Endothelial cell of umbilical vein (primary cell): ENCODE measurements at regions not wholly inside any gene's neighbourhood (a gene's known extent, or its start where the extent isn't known, plus 50 kb on each side); places are given as distances from the start of the nearest gene placed in this dataset.

Source experiments
- BruUV-seq: library from RNA; stranded (reverse); fragments of 400-500 nt; replicated peaks from 2 replicates; lab custom pipeline; 2021; lab: Mats Ljungman, UMichigan
- CTCF ChIA-PET: fragments of 300-600, 350-600 bp; sonication (Branson Sonifier 250); formaldehyde crosslinking; loops from one replicate; lab custom pipeline; 2021; ENCODE audit warnings: antibody characterized with exemption, inconsistent platforms; lab: Charles Lee
- POLR2A ChIA-PET: fragments of 300-600, 350-600 bp; sonication (Branson Sonifier 250); formaldehyde crosslinking; loops from one replicate; lab custom pipeline; 2021; ENCODE audit warnings: antibody characterized with exemption, inconsistent platforms; lab: Charles Lee
- DNase-seq: peaks from one replicate; pipeline ENCODE4 v3.0.0-alpha.2; 2011; ENCODE audit warnings: low read depth, low spot score
- FAIRE-seq: peaks from 2 replicates; lab custom pipeline; 2011; peaks lifted over from hg19 to GRCh38; lab: Jason Lieb, UNC
- H2AFZ ChIP-seq: 2 replicates; pipeline ENCODE4 v1.6.0; 2012; ENCODE audit warnings: low read depth, low read length, control low read depth, inconsistent platforms
- H3K27ac ChIP-seq: 2 replicates; pipeline ENCODE4 v1.5.1; 2011; ENCODE audit warnings: low read depth, mild to moderate bottlenecking, control low read depth, low read length, moderate library complexity; ENCODE audit not compliant: insufficient read depth
- H3K27me3 ChIP-seq, 2 experiments: 2 replicates each; pipeline versions ENCODE4 v1.6.0 to v1.6.1; 2011; ENCODE audit warnings: low read length in 2 of 2, mixed read lengths in 1 of 2; ENCODE audit not compliant: control insufficient read depth in 2 of 2, insufficient read depth in 2 of 2
- H3K36me3 ChIP-seq, 2 experiments: 2 replicates in 1 of 2; 3 replicates in 1 of 2; pipeline ENCODE4 v1.5.1; 2011; ENCODE audit warnings: low read length in 2 of 2, mild to moderate bottlenecking in 1 of 2, moderate library complexity in 1 of 2; ENCODE audit not compliant: control insufficient read depth in 2 of 2, insufficient read depth in 2 of 2; ENCODE audit errors: extremely low read depth in 1 of 2
- H3K4me1 ChIP-seq: 3 replicates; pipeline ENCODE4 v1.5.1; 2011; ENCODE audit warnings: mild to moderate bottlenecking, low read length; ENCODE audit not compliant: control insufficient read depth, insufficient read depth; ENCODE audit errors: extremely low read depth
- H3K4me2 ChIP-seq: 2 replicates; pipeline ENCODE4 v1.6.1; 2011; ENCODE audit warnings: low read length, control low read depth, mixed read lengths; ENCODE audit not compliant: insufficient read depth
- H3K4me3 ChIP-seq, 3 experiments: fragments of 200-600 bp in 1 of 3; sonication (generic), shearing (Covaris generic) in 1 of 3; replicated peaks in 1 of 3; 2 replicates each; pipeline ENCODE4 v1.5.1; 2011 to 2016; ENCODE audit warnings: control low read depth in 3 of 3, low read length in 3 of 3, mild to moderate bottlenecking in 2 of 3, inconsistent platforms in 1 of 3, low read depth in 1 of 3, moderate library complexity in 1 of 3; ENCODE audit not compliant: insufficient read depth in 1 of 3
- H3K79me2 ChIP-seq: 2 replicates; pipeline ENCODE4 v1.6.0; 2012; ENCODE audit warnings: low read length, inconsistent platforms; ENCODE audit not compliant: control insufficient read depth, insufficient read depth
- H3K9ac ChIP-seq: replicated peaks from 2 replicates; pipeline ENCODE3; 2011; ENCODE audit warnings: low read length, control low read depth; ENCODE audit not compliant: insufficient read depth; ENCODE audit errors: extremely low read depth
- H3K9me1 ChIP-seq: replicated peaks from 3 replicates; pipeline ENCODE4 v1.6.0; 2011; ENCODE audit warnings: mild to moderate bottlenecking, low read length; ENCODE audit not compliant: control insufficient read depth, insufficient read depth; ENCODE audit errors: extremely low read depth
- H3K9me3 ChIP-seq: replicated peaks from 2 replicates; pipeline ENCODE4 v1.5.1; 2012; ENCODE audit warnings: low read length, inconsistent platforms; ENCODE audit not compliant: control insufficient read depth, insufficient read depth
- H4K20me1 ChIP-seq: replicated peaks from 2 replicates; pipeline ENCODE3; 2011; ENCODE audit warnings: mild to moderate bottlenecking, low read length; ENCODE audit not compliant: control insufficient read depth, insufficient read depth; ENCODE audit errors: extremely low read depth
- EZH2 ChIP-seq: IDR thresholded peaks from 2 replicates; pipeline ENCODE4 v1.6.1; 2012; ENCODE audit warnings: borderline replicate concordance, low read depth, mild to moderate bottlenecking, moderate library complexity, low read length, inconsistent platforms; ENCODE audit not compliant: severe bottlenecking
- FOS ChIP-seq: IDR thresholded peaks from 2 replicates; pipeline ENCODE4 v1.6.1; 2011; ENCODE audit warnings: mild to moderate bottlenecking, low read length, moderate library complexity, borderline replicate concordance; ENCODE audit not compliant: insufficient read depth
- GATA2 ChIP-seq: IDR thresholded peaks from 2 replicates; pipeline ENCODE4 v1.7.0; 2011; ENCODE audit warnings: low read depth, mild to moderate bottlenecking, moderate library complexity, mixed read lengths, low read length; ENCODE audit not compliant: insufficient read length, insufficient read depth
- JUN ChIP-seq: IDR thresholded peaks from 2 replicates; pipeline ENCODE4 v1.6.1; 2011; ENCODE audit warnings: borderline replicate concordance, low read depth; ENCODE audit not compliant: insufficient read length, insufficient read depth
- MYC ChIP-seq: IDR thresholded peaks from one replicate; pipeline ENCODE4 v1.6.1; 2011; ENCODE audit warnings: mild to moderate bottlenecking, low read depth, low read length
- POLR2A ChIP-seq: IDR thresholded peaks from 2 replicates; pipeline ENCODE4 v1.6.1; 2012; ENCODE audit warnings: low read depth, mild to moderate bottlenecking, control low read depth, low read length
- POLR2AphosphoS5 ChIP-seq: IDR thresholded peaks from 2 replicates; pipeline ENCODE4 v1.6.1; 2012; ENCODE audit warnings: low read depth, mild to moderate bottlenecking, control low read depth, low read length, moderate library complexity; ENCODE audit not compliant: insufficient read depth
- dilution Hi-C: fragments of 300-500 bp; cut with MboI; formaldehyde crosslinking; loops from one replicate; pipeline ENCODE4 v1.15.0; 2019; ENCODE audit warnings: low sequenced_read_pairs; ENCODE audit not compliant: extremely low pct_ligation_motif_present
- intact Hi-C: fragments of 100-400 bp; cut with micrococcal nuclease; formaldehyde crosslinking; loops from one replicate; pipeline ENCODE4 v1.10.0; 2022
- TF ChIP-seq, protein P1 (sequence below), 2 donors: IDR thresholded peaks; 1 replicate in 1 of 2; 2 replicates in 1 of 2; pipeline ENCODE4 v1.5.1; 2011; ENCODE audit warnings: low read length in 2 of 2, mild to moderate bottlenecking in 2 of 2, moderate library complexity in 2 of 2, control low read depth in 1 of 2, inconsistent platforms in 1 of 2, low read depth in 1 of 2; ENCODE audit not compliant: insufficient read depth in 1 of 2; ENCODE audit errors: extremely low read depth in 1 of 2
- TF ChIP-seq, protein P2 (sequence below): IDR thresholded peaks from 2 replicates; pipeline ENCODE4 v1.6.1; 2011; ENCODE audit not compliant: insufficient read depth, insufficient read length

DNA sequence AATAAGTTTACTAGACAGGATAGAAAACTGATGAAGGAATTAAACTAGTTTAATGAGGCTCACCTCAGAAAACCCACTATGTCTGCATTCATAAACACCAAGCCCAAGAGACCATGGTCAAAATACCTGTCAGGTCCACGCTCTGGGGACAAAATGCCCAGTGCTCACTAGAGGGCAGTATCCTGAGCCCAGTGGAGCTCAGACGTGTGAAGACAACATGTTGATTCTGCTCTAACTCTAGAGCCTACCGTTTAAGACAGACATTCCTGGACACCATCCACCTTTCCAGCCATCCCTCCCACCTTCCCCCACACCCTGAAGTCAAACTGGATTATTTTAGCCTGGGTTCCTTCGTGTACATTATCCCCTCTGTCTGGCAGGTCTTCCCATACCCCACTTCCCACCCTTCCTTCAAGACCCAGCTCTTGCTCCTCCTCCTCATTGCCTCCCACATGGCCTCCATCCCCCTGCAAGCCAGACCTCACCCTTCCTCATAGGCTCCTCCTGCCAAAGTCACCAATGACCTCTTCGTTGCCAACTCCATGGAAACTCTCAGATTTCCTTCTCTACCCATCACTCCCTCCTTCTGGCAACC is 142.3 kb upstream of the FSTL4 start:
- Histone ChIP-seq H4K20me1 (no peaks in the 10 kb centered on the region), H3K27me3 (peaks cover 0 to 5% of the 10 kb centered on the region in 2 experiments), H3K9me3 (no peaks in the 10 kb centered on the region), H2AFZ (no peak overlapping the region), H3K4me3 (no peak overlapping the region), H3K9ac (no peak overlapping the region), H3K79me2 (no peaks in the 10 kb centered on the region), H3K4me1 (peaks cover 9% of the 10 kb centered on the region), H3K27ac (no peak overlapping the region), H3K4me2 (no peak overlapping the region), H3K9me1 (no peaks in the 10 kb centered on the region), H3K36me3 (no peaks in the 10 kb centered on the region)
- TF ChIP-seq GATA2, result no peak
- TF ChIP-seq, protein P1, sequence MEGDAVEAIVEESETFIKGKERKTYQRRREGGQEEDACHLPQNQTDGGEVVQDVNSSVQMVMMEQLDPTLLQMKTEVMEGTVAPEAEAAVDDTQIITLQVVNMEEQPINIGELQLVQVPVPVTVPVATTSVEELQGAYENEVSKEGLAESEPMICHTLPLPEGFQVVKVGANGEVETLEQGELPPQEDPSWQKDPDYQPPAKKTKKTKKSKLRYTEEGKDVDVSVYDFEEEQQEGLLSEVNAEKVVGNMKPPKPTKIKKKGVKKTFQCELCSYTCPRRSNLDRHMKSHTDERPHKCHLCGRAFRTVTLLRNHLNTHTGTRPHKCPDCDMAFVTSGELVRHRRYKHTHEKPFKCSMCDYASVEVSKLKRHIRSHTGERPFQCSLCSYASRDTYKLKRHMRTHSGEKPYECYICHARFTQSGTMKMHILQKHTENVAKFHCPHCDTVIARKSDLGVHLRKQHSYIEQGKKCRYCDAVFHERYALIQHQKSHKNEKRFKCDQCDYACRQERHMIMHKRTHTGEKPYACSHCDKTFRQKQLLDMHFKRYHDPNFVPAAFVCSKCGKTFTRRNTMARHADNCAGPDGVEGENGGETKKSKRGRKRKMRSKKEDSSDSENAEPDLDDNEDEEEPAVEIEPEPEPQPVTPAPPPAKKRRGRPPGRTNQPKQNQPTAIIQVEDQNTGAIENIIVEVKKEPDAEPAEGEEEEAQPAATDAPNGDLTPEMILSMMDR (IDR thresholded peaks at IDR 0.05; ENCODE audit: extremely low read depth in 1 of 2, insufficient read depth in 1 of 2, low read depth in 1 of 2, low read length in 2 of 2), result peak; percentile 40 to 47
- ChIA-PET POLR2A (no interaction called here), CTCF (interaction anchor here (0.7 to 2.7 kb wide), 14 partner anchors 9 to 331 kb away, joined by 3 to 25 read pairs (median 4); no protein-coding TSS in a partner anchor)
- DNase-seq (peak; percentile 21), FAIRE-seq (peak; percentile 66)
- dilution Hi-C loops (no loop called here), intact Hi-C loops (loop anchor here (1.0 kb wide), 2 partner anchors 115 to 190 kb away; no protein-coding TSS in a partner anchor)
- no TSS peak for BruUV-seq

DNA sequence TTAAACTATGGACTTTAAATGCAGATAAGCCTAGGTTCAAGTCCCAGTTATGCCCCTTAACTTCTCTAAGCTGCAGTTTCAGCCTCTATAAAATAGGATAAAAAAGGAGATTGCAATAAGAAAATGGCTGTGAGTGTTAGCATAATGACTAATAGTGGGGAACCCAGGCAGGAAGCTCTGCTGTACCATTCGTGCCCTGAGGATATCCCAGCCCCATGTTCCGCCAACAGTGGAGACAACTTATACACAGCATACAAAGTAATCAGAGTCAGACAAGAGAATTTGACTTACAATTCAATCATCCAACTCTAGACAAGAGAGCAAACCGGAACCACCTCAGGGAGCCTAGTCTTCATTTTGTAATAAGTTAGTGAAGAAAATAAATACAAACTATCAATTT is 141.5 kb upstream of the FSTL4 start:
- intact Hi-C loops, result loop anchor here (1.0 kb wide), 2 partner anchors 115 to 190 kb away; no protein-coding TSS in a partner anchor
- DNase-seq, result peak; percentile 90
- CTCF ChIA-PET, result interaction anchor here (1.0 to 2.7 kb wide), 10 partner anchors 10 to 330 kb away, joined by 3 to 25 read pairs (median 6); no protein-coding TSS in a partner anchor

More for the DNA sequence above, 141.5 kb upstream of the FSTL4 start:
- peak overlapping the region; percentile 64 for H2AFZ ChIP-seq
- no peaks in the 10 kb centered on the region for H3K36me3 ChIP-seq
- H3K4me2 ChIP-seq, result peak overlapping the region; percentile 16
- no peak overlapping the region for H3K9ac ChIP-seq
- no TSS peak for BruUV-seq
- H3K9me3 ChIP-seq, result no peaks in the 10 kb centered on the region
- POLR2A ChIA-PET, result no interaction called here
- H4K20me1 ChIP-seq, result no peaks in the 10 kb centered on the region
- FAIRE-seq, result peak; percentile 73
- no peaks in the 10 kb centered on the region for H3K79me2 ChIP-seq
- peaks cover 0 to 5% of the 10 kb centered on the region in 2 experiments for H3K27me3 ChIP-seq
- peaks cover 9% of the 10 kb centered on the region for H3K4me1 ChIP-seq
- no peaks in the 10 kb centered on the region for H3K9me1 ChIP-seq
- TF ChIP-seq EZH2 (no peak), POLR2AphosphoS5 (peak; percentile 29), MYC (no peak), GATA2 (no peak), JUN (peak; percentile 37), FOS (peak; percentile 25), POLR2A (no peak)
- TF ChIP-seq, protein P2, sequence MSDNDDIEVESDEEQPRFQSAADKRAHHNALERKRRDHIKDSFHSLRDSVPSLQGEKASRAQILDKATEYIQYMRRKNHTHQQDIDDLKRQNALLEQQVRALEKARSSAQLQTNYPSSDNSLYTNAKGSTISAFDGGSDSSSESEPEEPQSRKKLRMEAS, result no peak
- TF ChIP-seq, protein P1 (IDR thresholded peaks at IDR 0.05; ENCODE audit: extremely low read depth in 1 of 2, insufficient read depth in 1 of 2, low read depth in 1 of 2, low read length in 2 of 2), result no peak
- no peak overlapping the region for H3K4me3 ChIP-seq
- dilution Hi-C loops, result no loop called here
- no peak overlapping the region for H3K27ac ChIP-seq
